Sigmoid colon (tissue), 6 donors: ENCODE measurements at regions not wholly inside any gene's neighbourhood (a gene's known extent, or its start where the extent isn't known, plus 50 kb on each side); places are given as distances from the start of the nearest gene placed in this dataset.

ENCODE experiments used
- DNase-seq: peaks from one replicate; pipeline ENCODE4 v3.0.0-alpha.2; 2019
- H3K27ac ChIP-seq, 4 donors: fragments of 200-600 bp; sonication (generic); one replicate each; pipeline ENCODE4 v1.5.1; 2016 to 2019; ENCODE audit warnings: mild to moderate bottlenecking in 1 of 4
- H3K27me3 ChIP-seq, 3 donors: fragments of 200-600 bp; sonication (generic); one replicate each; pipeline ENCODE4 v1.5.1; 2019; ENCODE audit warnings: mild to moderate bottlenecking in 1 of 3
- H3K36me3 ChIP-seq, 4 donors: fragments of 200-600 bp; sonication (generic); one replicate each; pipeline ENCODE4 v1.5.1; 2016 to 2019
- H3K4me1 ChIP-seq, 4 donors: fragments of 200-600 bp; sonication (generic); one replicate each; pipeline ENCODE4 v1.5.1; 2017 to 2019
- H3K4me3 ChIP-seq, 4 donors: fragments of 200-600 bp; sonication (generic); one replicate each; pipeline ENCODE4 v1.5.1; 2017 to 2019; ENCODE audit warnings: mild to moderate bottlenecking in 2 of 4, moderate library complexity in 1 of 4
- H3K9me3 ChIP-seq, 4 donors: fragments of 200-600 bp in 3 of 4; sonication (generic) in 3 of 4; one replicate each; pipeline versions ENCODE4 v1.5.1 to v1.6.1; 2013 to 2019
- EP300 ChIP-seq, 4 donors: sonication (generic); formaldehyde crosslinking; IDR thresholded peaks; one replicate each; pipeline ENCODE4 v1.6.1; 2017; ENCODE audit warnings: antibody characterized with exemption in 4 of 4
- POLR2A ChIP-seq, 2 donors: fragments of 450-650 bp; IDR thresholded peaks; one replicate each; pipeline ENCODE4 v1.6.1; 2016; ENCODE audit warnings: antibody characterized with exemption in 2 of 2, mild to moderate bottlenecking in 2 of 2, moderate library complexity in 2 of 2
- POLR2AphosphoS5 ChIP-seq, 4 donors: sonication (generic); formaldehyde crosslinking; IDR thresholded peaks; one replicate each; pipeline ENCODE4 v1.6.1; 2017; ENCODE audit warnings: antibody characterized with exemption in 4 of 4
- WGBS, 2 donors: extraction: QIAGEN DNeasy Blood & Tissue Kit; methylation state at CpG; one replicate each; pipeline ENCODE4 v1.1.7; 2013; 5-methylcytosine and 5-hydroxymethylcytosine counted together
- intact Hi-C: fragments of 100-400 bp; cut with DNase I; formaldehyde crosslinking; loops from one replicate; pipeline ENCODE4 v1.15.1; 2023
- TF ChIP-seq, protein P1 (sequence below), 4 experiments: fragments of 450-650 bp in 3 of 4; fragments of 200-600 bp in 1 of 4; IDR thresholded peaks; one replicate each; pipeline ENCODE4 v1.5.1; 2016 to 2019; ENCODE audit warnings: antibody characterized with exemption in 4 of 4, mild to moderate bottlenecking in 3 of 4, moderate library complexity in 2 of 4
- donor health status: healthy with polysubstance abuse.
- donor health status: healthy.

DNA sequence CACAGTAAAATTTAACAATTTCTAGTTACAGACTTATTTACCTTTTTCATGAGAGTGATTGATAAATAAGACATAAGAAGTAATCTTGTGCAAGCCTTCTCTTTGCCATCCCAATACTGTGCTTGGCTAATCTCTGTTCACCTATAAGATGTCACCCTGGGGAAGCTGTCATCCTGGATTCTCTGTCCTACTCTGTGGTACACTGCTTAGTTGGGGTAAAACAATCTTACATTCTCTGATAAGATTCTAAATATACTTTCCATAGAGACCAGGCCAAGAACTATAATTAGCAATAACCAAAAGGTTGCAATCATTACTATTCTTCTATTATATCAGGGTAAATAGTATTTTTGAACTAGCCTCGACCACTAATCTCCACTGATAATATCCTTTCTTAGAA, 1218.3 kb upstream of the CADM2 start:
- intact Hi-C loops, result no loop called here
- TF ChIP-seq EP300 (IDR thresholded peaks at IDR 0.05) (no peak), POLR2AphosphoS5 (IDR thresholded peaks at IDR 0.05) (no peak), POLR2A (IDR thresholded peaks at IDR 0.05) (no peak)
- TF ChIP-seq, protein P1, sequence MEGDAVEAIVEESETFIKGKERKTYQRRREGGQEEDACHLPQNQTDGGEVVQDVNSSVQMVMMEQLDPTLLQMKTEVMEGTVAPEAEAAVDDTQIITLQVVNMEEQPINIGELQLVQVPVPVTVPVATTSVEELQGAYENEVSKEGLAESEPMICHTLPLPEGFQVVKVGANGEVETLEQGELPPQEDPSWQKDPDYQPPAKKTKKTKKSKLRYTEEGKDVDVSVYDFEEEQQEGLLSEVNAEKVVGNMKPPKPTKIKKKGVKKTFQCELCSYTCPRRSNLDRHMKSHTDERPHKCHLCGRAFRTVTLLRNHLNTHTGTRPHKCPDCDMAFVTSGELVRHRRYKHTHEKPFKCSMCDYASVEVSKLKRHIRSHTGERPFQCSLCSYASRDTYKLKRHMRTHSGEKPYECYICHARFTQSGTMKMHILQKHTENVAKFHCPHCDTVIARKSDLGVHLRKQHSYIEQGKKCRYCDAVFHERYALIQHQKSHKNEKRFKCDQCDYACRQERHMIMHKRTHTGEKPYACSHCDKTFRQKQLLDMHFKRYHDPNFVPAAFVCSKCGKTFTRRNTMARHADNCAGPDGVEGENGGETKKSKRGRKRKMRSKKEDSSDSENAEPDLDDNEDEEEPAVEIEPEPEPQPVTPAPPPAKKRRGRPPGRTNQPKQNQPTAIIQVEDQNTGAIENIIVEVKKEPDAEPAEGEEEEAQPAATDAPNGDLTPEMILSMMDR (IDR thresholded peaks at IDR 0.05), result no peak
- H3K36me3 ChIP-seq, result no peaks in the 10 kb centered on the region
- 33 to 60% methylated on average over 1 of the region's 1 CpG for whole genome bisulfite sequencing, 2 donors
- H3K9me3 ChIP-seq, result no peaks in the 10 kb centered on the region
- DNase-seq, result no peak
- no peaks in the 10 kb centered on the region for H3K27me3 ChIP-seq
- H3K4me3 ChIP-seq, result no peak overlapping the region
- H3K27ac ChIP-seq, result no peak overlapping the region
- no peaks in the 10 kb centered on the region for H3K4me1 ChIP-seq

DNA sequence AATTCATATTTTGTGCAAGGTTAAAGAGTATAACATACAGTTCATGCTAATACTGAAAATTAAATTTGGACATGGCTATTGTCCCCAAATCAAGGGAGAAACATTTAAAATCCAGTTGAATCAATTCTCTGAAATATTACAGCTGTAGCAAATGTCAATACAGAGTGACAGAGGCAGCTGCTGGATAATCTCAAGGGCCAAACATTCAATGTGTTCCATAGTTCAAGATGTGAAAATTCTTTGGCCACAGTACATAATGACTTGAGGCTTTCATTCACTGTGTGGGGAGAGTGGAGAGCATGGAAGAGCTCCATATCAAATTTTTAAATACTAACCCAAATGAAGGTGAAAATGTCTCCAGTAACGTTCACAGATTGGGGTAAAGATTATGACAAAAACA, 1192.8 kb upstream of the CADM2 start:
- Histone ChIP-seq H3K27me3 (no peaks in the 10 kb centered on the region), H3K36me3 (no peaks in the 10 kb centered on the region), H3K9me3 (no peaks in the 10 kb centered on the region), H3K4me3 (no peak overlapping the region), H3K4me1 (no peaks in the 10 kb centered on the region), H3K27ac (no peak overlapping the region)
- intact Hi-C loops, result no loop called here
- DNase-seq, result no peak
- 56 to 70% methylated on average over 1 of the region's 1 CpG for WGBS, 2 donors
- no peak for TF ChIP-seq POLR2AphosphoS5 (IDR thresholded peaks at IDR 0.05)
- no peak for TF ChIP-seq POLR2A (IDR thresholded peaks at IDR 0.05)

DNA sequence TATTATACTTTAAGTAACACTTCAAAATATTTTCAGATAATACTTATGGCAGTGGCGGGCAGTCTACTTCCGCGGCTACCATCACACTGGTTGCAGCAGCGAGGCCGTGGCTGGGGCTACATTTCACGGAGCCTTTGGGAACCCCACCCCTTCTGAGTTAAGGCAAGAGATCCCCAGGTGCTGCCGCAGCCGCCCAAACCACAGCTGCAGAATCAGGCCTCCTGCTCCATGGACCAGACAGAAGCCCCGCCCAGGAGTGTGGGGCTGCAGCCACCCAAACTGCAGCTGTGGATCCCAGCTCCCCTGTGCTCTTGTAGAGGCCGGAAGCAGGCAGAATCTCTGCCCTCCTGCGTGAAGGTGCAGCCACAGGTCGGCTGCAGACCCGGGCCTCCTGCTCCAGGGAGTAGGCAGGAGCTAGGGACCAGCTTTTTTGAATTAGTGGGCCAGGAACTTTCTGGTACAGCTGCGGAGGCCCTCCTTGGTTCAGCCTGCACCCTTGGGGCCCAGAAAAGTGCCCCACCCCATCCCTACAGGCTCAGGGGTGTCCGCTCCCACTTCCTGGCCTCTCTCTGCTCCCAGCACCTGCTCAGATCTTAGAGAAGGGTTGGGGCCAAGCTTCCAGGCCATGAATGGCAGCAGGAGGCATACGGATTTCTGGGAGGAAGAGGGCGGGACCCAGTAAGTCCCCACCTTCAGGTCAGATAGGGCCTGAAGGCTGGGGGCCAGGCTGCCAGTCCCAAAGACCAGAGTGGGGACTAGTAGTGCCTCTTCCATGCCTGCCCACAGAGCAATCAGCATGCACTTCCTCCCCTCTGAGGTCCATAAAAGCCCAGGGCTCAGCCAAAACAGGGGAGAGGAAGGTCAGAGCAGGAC, 1188.8 kb upstream of the CADM2 start:
- DNase-seq, result no peak
- Histone ChIP-seq H3K27ac (no peak overlapping the region), H3K36me3 (no peaks in the 10 kb centered on the region), H3K27me3 (no peaks in the 10 kb centered on the region), H3K4me3 (no peak overlapping the region), H3K9me3 (no peaks in the 10 kb centered on the region), H3K4me1 (no peaks in the 10 kb centered on the region)
- WGBS, 2 donors, result 83 to 90% methylated on average over 17 of the region's 17 CpGs
- intact Hi-C loops, result no loop called here
- TF ChIP-seq POLR2A (IDR thresholded peaks at IDR 0.05) (no peak), EP300 (IDR thresholded peaks at IDR 0.05) (no peak), POLR2AphosphoS5 (IDR thresholded peaks at IDR 0.05) (no peak)
- TF ChIP-seq, protein P1 (IDR thresholded peaks at IDR 0.05), result no peak

DNA sequence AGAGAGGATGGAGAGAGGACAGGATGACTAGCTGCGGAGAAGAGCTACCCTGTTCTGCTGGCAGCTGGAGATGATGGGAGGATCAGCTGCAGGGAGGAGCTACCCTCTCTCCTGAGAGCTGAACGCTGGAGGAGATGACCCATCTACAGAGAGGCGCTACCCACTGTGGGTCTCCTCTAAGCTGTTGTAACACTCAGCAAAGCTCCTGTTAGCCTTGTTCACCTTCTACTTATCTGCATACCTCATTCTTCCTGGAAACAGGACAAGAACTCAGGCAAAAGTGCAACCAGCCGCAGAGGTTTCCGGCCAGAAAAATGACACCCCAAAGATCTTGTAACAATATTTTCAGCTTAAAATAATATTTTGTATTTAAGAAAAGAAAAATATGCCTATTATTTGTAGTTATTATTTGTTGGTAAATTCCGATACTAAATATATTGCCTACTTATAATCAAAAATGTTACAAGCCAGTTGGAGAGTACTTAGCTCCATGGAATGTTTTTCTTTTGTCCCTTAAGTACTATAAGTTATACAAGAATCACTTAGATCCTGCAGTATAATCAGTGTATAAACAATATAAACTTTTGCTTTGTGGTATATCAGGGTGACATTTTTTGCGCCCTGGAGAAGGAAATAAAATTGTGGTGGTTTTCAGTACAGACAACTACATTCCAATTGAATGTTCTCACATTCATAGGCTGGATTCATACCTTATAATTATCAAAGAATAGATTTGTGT, 1188.0 kb upstream of the CADM2 start:
- 93 to 95% methylated on average over 7 of the region's 7 CpGs for WGBS, 2 donors
- no peak for TF ChIP-seq POLR2AphosphoS5 (IDR thresholded peaks at IDR 0.05)
- TF ChIP-seq EP300 (IDR thresholded peaks at IDR 0.05), result no peak
- TF ChIP-seq POLR2A (IDR thresholded peaks at IDR 0.05), result no peak
- TF ChIP-seq, protein P1 (IDR thresholded peaks at IDR 0.05), result no peak
- Histone ChIP-seq H3K9me3 (no peaks in the 10 kb centered on the region), H3K4me1 (no peaks in the 10 kb centered on the region), H3K36me3 (no peaks in the 10 kb centered on the region), H3K27me3 (no peaks in the 10 kb centered on the region), H3K4me3 (no peak overlapping the region), H3K27ac (no peak overlapping the region)
- intact Hi-C loops, result no loop called here
- no peak for DNase-seq

DNA sequence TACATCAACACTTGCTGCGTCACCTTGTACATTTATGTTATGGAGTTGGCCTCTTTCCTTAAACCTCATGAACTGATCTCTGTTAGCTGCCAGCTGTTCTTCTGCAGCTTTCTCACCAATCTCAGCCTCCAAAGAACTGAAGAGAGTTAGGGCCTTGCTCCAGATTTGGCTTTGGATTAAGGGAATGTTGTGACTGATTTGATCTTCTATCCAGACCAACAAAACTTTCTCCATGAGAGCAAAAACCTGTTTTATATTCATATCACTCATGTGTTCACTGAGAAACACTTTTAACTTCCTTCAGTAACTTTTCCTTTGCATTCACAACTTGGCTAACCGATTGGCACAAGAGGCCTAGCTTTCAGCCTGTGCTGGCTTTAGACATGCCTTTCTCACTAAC, 1156.0 kb upstream of the CADM2 start:
- Histone ChIP-seq H3K36me3 (no peaks in the 10 kb centered on the region), H3K9me3 (no peaks in the 10 kb centered on the region), H3K27ac (no peak overlapping the region), H3K4me3 (no peak overlapping the region), H3K27me3 (no peaks in the 10 kb centered on the region), H3K4me1 (no peaks in the 10 kb centered on the region)
- WGBS, 2 donors, result 87 to 91% methylated on average over 2 of the region's 2 CpGs
- no peak for DNase-seq
- intact Hi-C loops, result no loop called here
- TF ChIP-seq, protein P1 (IDR thresholded peaks at IDR 0.05), result no peak
- no peak for TF ChIP-seq EP300 (IDR thresholded peaks at IDR 0.05)
- TF ChIP-seq POLR2AphosphoS5 (IDR thresholded peaks at IDR 0.05), result no peak
- no peak for TF ChIP-seq POLR2A (IDR thresholded peaks at IDR 0.05)
